OCI-LY1 (cell line): ENCODE measurements at regions not wholly inside any gene's neighbourhood (a gene's known extent, or its start where the extent isn't known, plus 50 kb on each side); places are given as distances from the start of the nearest gene placed in this dataset.

ENCODE experiments used
- H2AFZ ChIP-seq: fragments of 200-600 bp; sonication (generic), shearing (Covaris generic); 2 replicates; pipeline ENCODE4 v1.6.0; 2014; ENCODE audit warnings: antibody characterized with exemption, mild to moderate bottlenecking, low read length
- H3F3A ChIP-seq: fragments of 200-600 bp; sonication (generic), shearing (Covaris generic); 2 replicates; pipeline ENCODE4 v1.6.0; 2014; ENCODE audit warnings: mild to moderate bottlenecking, antibody characterized with exemption, low read length, moderate library complexity; ENCODE audit not compliant: insufficient read depth
- H3K27ac ChIP-seq: fragments of 200-600 bp; sonication (generic); 2 replicates; pipeline ENCODE4 v1.5.1; 2014; ENCODE audit warnings: low read length, mixed run types, mild to moderate bottlenecking, low read depth; ENCODE audit not compliant: poor library complexity, severe bottlenecking
- H3K27me3 ChIP-seq: fragments of 200-600 bp; sonication (generic); 2 replicates; pipeline ENCODE4 v1.6.0; 2014; ENCODE audit warnings: antibody characterized with exemption, mild to moderate bottlenecking, low read length, moderate library complexity; ENCODE audit not compliant: insufficient read depth
- H3K36me3 ChIP-seq: fragments of 200-600 bp; sonication (generic); 2 replicates; pipeline ENCODE4 v1.6.1; 2014; ENCODE audit warnings: mild to moderate bottlenecking, antibody characterized with exemption, low read length, moderate library complexity, mixed read lengths; ENCODE audit not compliant: insufficient read depth
- H3K4me1 ChIP-seq: fragments of 200-600 bp; sonication (generic); 2 replicates; pipeline ENCODE4 v1.5.1; 2014; ENCODE audit warnings: mild to moderate bottlenecking, low read length, moderate library complexity; ENCODE audit not compliant: insufficient read depth, severe bottlenecking
- H3K4me2 ChIP-seq: fragments of 200-600 bp; sonication (generic), shearing (Covaris generic); 2 replicates; pipeline ENCODE4 v1.6.1; 2014; ENCODE audit warnings: low read length
- H3K4me3 ChIP-seq: fragments of 200-600 bp; sonication (generic); 2 replicates; pipeline ENCODE4 v1.5.1; 2014; ENCODE audit warnings: low read length, low read depth, mild to moderate bottlenecking, mixed read lengths; ENCODE audit not compliant: poor library complexity, severe bottlenecking
- H3K79me2 ChIP-seq: fragments of 200-600 bp; shearing (Covaris generic); 2 replicates; pipeline ENCODE4 v1.6.1; 2016; ENCODE audit warnings: mixed run types, low read length, mixed read lengths; ENCODE audit not compliant: insufficient read depth
- H3K9ac ChIP-seq: fragments of 200-600 bp; sonication (generic), shearing (Covaris generic); 2 replicates; pipeline ENCODE4 v1.6.1; 2014; ENCODE audit warnings: mild to moderate bottlenecking, low read length, mixed read lengths
- H3K9me2 ChIP-seq: fragments of 200-600 bp; sonication (generic), shearing (Covaris generic); 2 replicates; pipeline ENCODE4 v1.6.1; 2014; ENCODE audit warnings: low read depth, mild to moderate bottlenecking, low read length, mixed read lengths
- H3K9me3 ChIP-seq: fragments of 200-600 bp; shearing (Covaris generic); 2 replicates; pipeline ENCODE4 v1.6.1; 2014; ENCODE audit warnings: low read length, mixed read lengths
- H4K20me1 ChIP-seq: fragments of 200-600 bp; sonication (generic), shearing (Covaris generic); 2 replicates; pipeline ENCODE4 v1.6.0; 2016; ENCODE audit warnings: mild to moderate bottlenecking, low read length; ENCODE audit not compliant: insufficient read depth
- EZH2 ChIP-seq: fragments of 200-600 bp; sonication (generic), shearing (Covaris generic); IDR thresholded peaks from 2 replicates; pipeline ENCODE4 v1.8.0; 2017; ENCODE audit warnings: borderline replicate concordance, mixed run types, mild to moderate bottlenecking, antibody characterized with exemption, low read length, moderate library complexity, mixed read lengths
- TF ChIP-seq, protein P1 (sequence below): fragments of 200-600 bp; sonication (generic), shearing (Covaris generic); IDR thresholded peaks from 2 replicates; pipeline ENCODE4 v1.5.1; 2017; ENCODE audit warnings: mild to moderate bottlenecking, antibody characterized with exemption, low read length, moderate library complexity, mixed read lengths

DNA sequence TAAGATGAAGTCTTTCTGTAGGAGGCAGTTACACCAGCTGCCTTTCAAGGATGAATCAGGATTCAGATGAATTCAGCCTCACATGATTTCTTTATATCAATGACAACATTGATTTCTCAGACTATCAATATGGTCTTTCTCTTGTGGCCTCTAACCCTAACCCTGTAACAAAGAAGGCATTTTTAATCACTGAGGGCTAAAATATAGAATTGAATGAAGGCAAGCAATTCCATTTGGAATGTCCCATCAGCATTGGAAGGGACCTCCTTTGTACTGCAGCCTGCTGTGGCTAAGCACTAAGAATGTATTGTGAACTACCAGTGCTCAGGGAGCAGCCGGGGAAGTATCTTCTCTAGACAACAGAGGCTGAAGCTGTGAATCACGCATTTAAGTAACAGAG lies 90.6 kb upstream of the FRMD6 start:
- no peak for TF ChIP-seq EZH2
- TF ChIP-seq, protein P1, sequence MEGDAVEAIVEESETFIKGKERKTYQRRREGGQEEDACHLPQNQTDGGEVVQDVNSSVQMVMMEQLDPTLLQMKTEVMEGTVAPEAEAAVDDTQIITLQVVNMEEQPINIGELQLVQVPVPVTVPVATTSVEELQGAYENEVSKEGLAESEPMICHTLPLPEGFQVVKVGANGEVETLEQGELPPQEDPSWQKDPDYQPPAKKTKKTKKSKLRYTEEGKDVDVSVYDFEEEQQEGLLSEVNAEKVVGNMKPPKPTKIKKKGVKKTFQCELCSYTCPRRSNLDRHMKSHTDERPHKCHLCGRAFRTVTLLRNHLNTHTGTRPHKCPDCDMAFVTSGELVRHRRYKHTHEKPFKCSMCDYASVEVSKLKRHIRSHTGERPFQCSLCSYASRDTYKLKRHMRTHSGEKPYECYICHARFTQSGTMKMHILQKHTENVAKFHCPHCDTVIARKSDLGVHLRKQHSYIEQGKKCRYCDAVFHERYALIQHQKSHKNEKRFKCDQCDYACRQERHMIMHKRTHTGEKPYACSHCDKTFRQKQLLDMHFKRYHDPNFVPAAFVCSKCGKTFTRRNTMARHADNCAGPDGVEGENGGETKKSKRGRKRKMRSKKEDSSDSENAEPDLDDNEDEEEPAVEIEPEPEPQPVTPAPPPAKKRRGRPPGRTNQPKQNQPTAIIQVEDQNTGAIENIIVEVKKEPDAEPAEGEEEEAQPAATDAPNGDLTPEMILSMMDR, result no peak
- Histone ChIP-seq H3K9ac (no peak overlapping the region), H3F3A (no peaks in the 10 kb centered on the region), H3K36me3 (no peaks in the 10 kb centered on the region), H2AFZ (no peak overlapping the region), H3K9me3 (no peaks in the 10 kb centered on the region), H3K79me2 (no peaks in the 10 kb centered on the region), H3K4me3 (no peak overlapping the region), H3K27ac (no peak overlapping the region), H3K9me2 (no peaks in the 10 kb centered on the region), H3K27me3 (no peaks in the 10 kb centered on the region), H4K20me1 (no peaks in the 10 kb centered on the region), H3K4me1 (no peaks in the 10 kb centered on the region), H3K4me2 (no peak overlapping the region)

DNA sequence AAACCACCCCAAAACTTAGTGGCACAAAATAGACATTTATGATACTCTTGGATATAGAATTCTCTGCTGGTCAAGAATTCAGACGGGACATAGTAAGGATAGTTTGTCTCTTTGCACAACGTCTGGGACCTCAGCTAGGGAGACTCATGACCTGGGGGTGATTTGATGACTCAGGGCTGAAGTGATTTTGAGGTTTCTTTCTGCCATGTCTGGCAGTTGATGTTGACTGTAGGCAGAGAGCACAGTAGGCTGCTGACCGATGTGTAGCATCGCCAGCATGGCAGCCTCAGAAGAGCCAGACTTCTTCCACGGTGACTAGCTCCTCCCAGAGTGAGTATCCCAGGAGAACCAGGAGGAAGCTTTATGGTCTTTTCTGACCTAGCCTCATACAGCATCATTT lies 88.9 kb upstream of the FRMD6 start:
- H3F3A ChIP-seq, result no peaks in the 10 kb centered on the region
- no peak overlapping the region for H3K9ac ChIP-seq
- H4K20me1 ChIP-seq, result no peaks in the 10 kb centered on the region
- H3K79me2 ChIP-seq, result no peaks in the 10 kb centered on the region
- no peaks in the 10 kb centered on the region for H3K9me2 ChIP-seq
- no peaks in the 10 kb centered on the region for H3K9me3 ChIP-seq
- H3K4me3 ChIP-seq, result no peak overlapping the region
- H3K4me1 ChIP-seq, result no peaks in the 10 kb centered on the region
- H3K27ac ChIP-seq, result no peak overlapping the region
- H3K4me2 ChIP-seq, result no peak overlapping the region
- H3K36me3 ChIP-seq, result no peaks in the 10 kb centered on the region
- H2AFZ ChIP-seq, result no peak overlapping the region
- TF ChIP-seq EZH2, result no peak
- TF ChIP-seq, protein P1, result no peak
- no peaks in the 10 kb centered on the region for H3K27me3 ChIP-seq

DNA sequence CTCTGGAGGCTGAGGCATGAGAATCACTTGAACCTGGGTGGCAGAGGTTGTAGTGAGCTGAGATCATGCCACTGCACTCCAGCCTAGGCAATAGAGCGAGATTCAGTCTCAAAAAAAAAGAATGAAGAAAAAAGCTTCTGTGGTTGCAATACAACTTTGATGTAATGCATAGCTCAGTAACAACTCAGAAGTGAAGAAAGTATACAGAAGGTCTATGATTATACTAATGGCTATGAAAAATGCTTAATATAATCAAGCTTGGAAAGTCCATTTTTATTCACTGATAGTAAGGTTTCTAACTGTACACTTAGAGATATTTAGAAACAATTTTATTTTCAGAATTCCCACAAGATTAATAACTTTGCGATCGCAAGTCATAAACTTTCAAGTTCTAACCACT lies 88.2 kb upstream of the FRMD6 start:
- Histone ChIP-seq H3K4me1 (no peaks in the 10 kb centered on the region), H3K79me2 (no peaks in the 10 kb centered on the region), H2AFZ (no peak overlapping the region), H3K4me2 (no peak overlapping the region), H3K9me3 (no peaks in the 10 kb centered on the region), H3K27ac (no peak overlapping the region), H3K4me3 (no peak overlapping the region), H3K9me2 (no peaks in the 10 kb centered on the region), H3K9ac (no peak overlapping the region), H3F3A (no peaks in the 10 kb centered on the region), H3K36me3 (no peaks in the 10 kb centered on the region), H3K27me3 (no peaks in the 10 kb centered on the region), H4K20me1 (no peaks in the 10 kb centered on the region)
- TF ChIP-seq EZH2, result no peak

DNA sequence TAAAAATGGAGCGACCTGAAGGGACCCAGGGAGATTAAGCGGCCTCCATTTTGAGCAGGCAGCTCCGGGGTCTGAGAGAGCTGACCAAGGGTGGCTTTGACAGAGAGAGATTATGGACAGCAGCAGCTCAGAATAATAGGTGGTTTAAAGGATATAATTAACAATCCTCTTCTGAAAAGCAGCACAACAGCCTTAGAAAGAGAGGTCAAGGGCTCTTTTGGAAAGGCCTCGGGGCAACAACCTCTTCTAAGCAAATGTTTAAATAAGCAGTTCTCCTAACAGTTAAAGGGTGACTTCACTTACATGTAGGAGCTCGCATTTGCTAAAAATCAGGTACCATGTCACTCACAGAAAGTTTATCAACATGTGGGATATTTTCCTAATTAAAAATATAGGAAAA lies 87.2 kb upstream of the FRMD6 start:
- Histone ChIP-seq H3K79me2 (no peaks in the 10 kb centered on the region), H3K4me3 (no peak overlapping the region), H3K9ac (no peak overlapping the region), H3K27me3 (no peaks in the 10 kb centered on the region), H3K4me1 (no peaks in the 10 kb centered on the region), H3K27ac (no peak overlapping the region), H4K20me1 (no peaks in the 10 kb centered on the region), H3F3A (no peaks in the 10 kb centered on the region), H3K36me3 (no peaks in the 10 kb centered on the region), H3K4me2 (no peak overlapping the region), H3K9me2 (no peaks in the 10 kb centered on the region), H3K9me3 (no peaks in the 10 kb centered on the region), H2AFZ (no peak overlapping the region)
- no peak for TF ChIP-seq EZH2
- TF ChIP-seq, protein P1, result no peak
